Gastroesophageal sphincter (tissue), 3 donors: ENCODE measurements at regions not wholly inside any gene's neighbourhood (a gene's known extent, or its start where the extent isn't known, plus 50 kb on each side); places are given as distances from the start of the nearest gene placed in this dataset.

ENCODE experiments used
- CTCF ChIP-seq, 4 experiments: fragments of 200-600 bp in 2 of 4; fragments of 450-650 bp in 2 of 4; sonication (generic) in 1 of 4; IDR thresholded peaks; one replicate each; pipeline ENCODE4 v1.5.1; 2017 to 2019; ENCODE audit warnings: antibody characterized with exemption in 4 of 4, mild to moderate bottlenecking in 2 of 4, moderate library complexity in 2 of 4
- EP300 ChIP-seq: sonication (generic); formaldehyde crosslinking; IDR thresholded peaks from one replicate; pipeline ENCODE4 v1.6.1; 2017; ENCODE audit warnings: antibody characterized with exemption, mild to moderate bottlenecking
- POLR2A ChIP-seq, 2 donors: fragments of 450-650 bp; IDR thresholded peaks; one replicate each; pipeline ENCODE4 v1.6.1; 2017; ENCODE audit warnings: antibody characterized with exemption in 2 of 2, mild to moderate bottlenecking in 2 of 2, moderate library complexity in 1 of 2

- TF ChIP-seq POLR2A (IDR thresholded peaks at IDR 0.05) = peak in 1 of 2 donors; percentile 19
- no peak for TF ChIP-seq CTCF (IDR thresholded peaks at IDR 0.05)
- no peak for TF ChIP-seq EP300
Observed at GRCh38 chr17:77407321-77408277, 266.8 kb downstream of the SEC14L1 start.
